Motor neuron (in vitro differentiated cells): ENCODE measurements at regions not wholly inside any gene's neighbourhood (a gene's known extent, or its start where the extent isn't known, plus 50 kb on each side); places are given as distances from the start of the nearest gene placed in this dataset.
"Not testable (repeated sequence)": the region's sequence is repeated elsewhere in the genome, so short reads cannot be mapped to it uniquely, and the experiment has no call there.

Experiments
- ATAC-seq, 8 experiments: fragments of 200-7000 bp; cut with Tn5 transposase; replicated peaks in 6 of 8; 2 replicates each; pipeline ENCODE4 v1.8.0; 2021; ENCODE audit warnings: mild to moderate bottlenecking in 8 of 8, moderate library complexity in 8 of 8
- H3K27ac ChIP-seq, 2 donors: fragments of 250-450 bp; sonication (Bioruptor Pico); 2 replicates each; pipeline ENCODE4 v1.9.0; 2021; ENCODE audit warnings: antibody characterized with exemption in 2 of 2, mild to moderate bottlenecking in 2 of 2, moderate library complexity in 1 of 2
- H3K4me1 ChIP-seq, 2 donors: fragments of 250-450 bp; sonication (Bioruptor Pico); replicated peaks in 1 of 2; 2 replicates each; pipeline ENCODE4 v1.6.1; 2021; ENCODE audit warnings: antibody characterized with exemption in 2 of 2, mild to moderate bottlenecking in 2 of 2, moderate library complexity in 1 of 2
- H3K4me3 ChIP-seq, 5 donors: fragments of 250-450 bp; sonication (Bioruptor Pico); 2 replicates each; pipeline ENCODE4 v1.9.0; 2021; ENCODE audit warnings: antibody characterized with exemption in 5 of 5, mild to moderate bottlenecking in 5 of 5, moderate library complexity in 4 of 5
- WGBS, 10 experiments: fragments of 450-650 bp; shearing (Covaris generic); methylation state at CpG; one replicate each; pipeline ENCODE4 v1.0.0; 2022; 5-methylcytosine and 5-hydroxymethylcytosine counted together
- in situ Hi-C, 9 experiments: fragments of 400-800 bp; cut with MboI; loops; one replicate each; pipeline ENCODE4 v1.15.0; 2021; ENCODE audit warnings: low sequenced_read_pairs in 9 of 9, low pct_unique_long_range_greater_than_20kb in 2 of 9; ENCODE audit not compliant: unreplicated experiment in 9 of 9

DNA sequence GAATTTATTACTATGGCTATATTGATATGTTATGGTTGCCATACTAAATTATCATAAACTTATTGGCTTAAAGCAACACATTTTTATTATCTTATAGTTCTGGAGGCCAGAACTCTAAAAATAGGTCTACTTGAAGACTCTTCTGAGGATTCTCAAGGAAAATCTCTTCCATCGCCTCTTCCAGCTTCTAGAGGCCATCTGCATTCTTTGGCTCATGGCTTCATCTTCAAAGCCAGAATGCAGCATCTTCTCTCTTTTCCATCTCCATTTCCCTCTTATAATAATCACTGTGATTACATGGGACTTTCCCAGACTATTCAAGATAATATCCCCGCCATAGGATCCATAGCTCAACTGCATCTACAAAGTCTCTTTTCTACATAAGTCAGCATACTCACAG is 385.4 kb downstream of the RMST start:
- WGBS, 10 experiments, result 7 to 100% (median 75%) methylated on average over 2 of the region's 2 CpGs; no CpG with 5 or more reads in 1 of the 10 experiments
- in situ Hi-C loops, result no loop called here
- Histone ChIP-seq H3K27ac (no peak overlapping the region), H3K4me1 (no peaks in the 10 kb centered on the region), H3K4me3 (no peak overlapping the region)
- ATAC-seq, result no peak

DNA sequence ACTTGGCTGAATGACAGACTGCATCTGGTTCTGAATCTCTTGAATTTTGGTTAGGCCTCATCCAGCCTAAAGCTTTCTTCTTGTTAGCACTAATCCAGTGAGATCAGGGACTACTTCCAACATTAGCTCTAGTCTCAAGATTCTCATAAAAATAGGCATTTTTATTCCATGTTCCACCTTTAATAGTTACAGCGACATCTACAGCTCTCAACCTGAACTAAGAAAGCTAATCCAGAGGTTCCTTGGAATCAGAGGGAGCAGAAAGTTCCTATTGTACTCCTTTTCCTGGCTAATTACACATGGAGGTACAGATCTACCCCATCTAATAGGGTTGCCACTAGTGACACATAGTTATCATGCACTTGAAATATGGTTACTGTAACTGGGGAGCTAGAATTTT is 391.9 kb downstream of the RMST start:
- WGBS, 10 experiments, result 45 to 100% (median 100%) methylated on average over 1 of the region's 1 CpG; no CpG with 5 or more reads in 5 of the 10 experiments
- H3K4me1 ChIP-seq, result no peaks in the 10 kb centered on the region
- ATAC-seq, result no peak
- H3K27ac ChIP-seq, result no peak overlapping the region
- no peak overlapping the region for H3K4me3 ChIP-seq
- in situ Hi-C loops, result no loop called here

DNA sequence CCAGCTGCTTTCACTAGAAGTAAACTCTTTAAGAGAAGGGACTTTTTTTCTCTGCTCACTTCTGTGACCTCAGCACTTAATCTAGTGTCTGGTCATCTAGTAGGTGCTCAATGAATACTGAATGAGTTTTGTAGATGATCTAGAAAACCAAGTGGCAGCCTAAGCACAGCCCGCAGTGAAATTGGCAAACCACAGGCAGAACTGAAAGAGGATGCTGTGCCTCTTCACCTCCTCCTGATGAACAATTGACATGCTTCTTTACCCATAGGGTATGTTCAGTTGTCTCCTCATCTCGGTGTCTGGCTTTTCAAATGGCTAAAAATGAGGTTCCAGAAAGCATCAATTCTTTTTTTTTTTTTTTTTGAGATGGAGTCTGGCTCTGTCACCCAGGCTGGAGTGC is 399.5 kb downstream of the RMST start:
- H3K4me1 ChIP-seq, result no peaks in the 10 kb centered on the region
- no peak overlapping the region for H3K4me3 ChIP-seq
- no peak for ATAC-seq
- H3K27ac ChIP-seq, result no peak overlapping the region
- in situ Hi-C loops, result no loop called here
- 0 to 100% (median 63%) methylated on average over 1 to 2 of the region's 2 CpGs; no CpG with 5 or more reads in 4 of the 10 experiments for WGBS, 10 experiments

DNA sequence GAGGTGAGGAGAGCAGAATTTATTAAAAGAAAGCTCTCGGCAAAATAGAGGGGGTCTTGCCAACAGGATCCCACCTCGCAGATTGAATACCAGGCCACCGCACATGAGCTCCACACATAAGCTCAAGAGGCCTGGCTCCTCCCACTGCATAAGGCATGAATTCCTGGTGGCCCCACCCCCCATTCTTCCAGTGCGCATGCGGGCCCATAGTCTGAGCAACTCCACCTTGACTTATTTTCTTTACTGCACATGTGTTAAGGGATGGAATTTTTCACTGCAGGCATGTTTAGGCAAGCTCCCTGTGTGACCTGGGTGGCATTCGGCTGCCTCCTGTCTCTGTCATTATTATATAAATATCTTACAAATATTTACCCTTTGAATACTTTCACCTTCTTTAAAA is 412.5 kb downstream of the RMST start:
- ATAC-seq, result peak in 2 of 8 experiments; percentile 44 to 79
- no peaks in the 10 kb centered on the region for H3K4me1 ChIP-seq
- no peak overlapping the region for H3K4me3 ChIP-seq
- WGBS, 10 experiments, result 30 to 100% (median 78%) methylated on average over 1 to 6 of the region's 6 CpGs; no CpG with 5 or more reads in 4 of the 10 experiments
- in situ Hi-C loops, result no loop called here
- no peak overlapping the region for H3K27ac ChIP-seq

DNA sequence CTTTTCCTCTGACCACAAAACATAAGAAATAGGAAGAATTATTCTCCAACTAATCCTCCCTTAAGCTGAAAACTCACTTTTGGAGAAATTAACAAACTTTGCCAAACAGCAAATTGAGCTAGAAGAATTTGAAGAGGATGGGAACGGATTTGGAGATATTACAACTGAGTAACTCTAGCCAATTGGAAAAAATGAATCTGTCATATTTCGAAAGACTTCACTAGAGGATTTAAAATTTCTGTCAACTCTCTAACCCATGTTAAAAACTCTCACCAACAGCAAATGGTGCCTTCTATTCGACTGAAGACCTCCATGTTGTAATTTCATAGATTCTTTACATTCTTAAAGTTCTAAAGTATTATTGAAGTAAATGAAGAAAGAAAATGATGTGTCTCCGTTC is 414.2 kb downstream of the RMST start:
- in situ Hi-C loops, result no loop called here
- WGBS, 10 experiments, result 0 to 94% (median 75%) methylated on average over 3 to 4 of the region's 4 CpGs

DNA sequence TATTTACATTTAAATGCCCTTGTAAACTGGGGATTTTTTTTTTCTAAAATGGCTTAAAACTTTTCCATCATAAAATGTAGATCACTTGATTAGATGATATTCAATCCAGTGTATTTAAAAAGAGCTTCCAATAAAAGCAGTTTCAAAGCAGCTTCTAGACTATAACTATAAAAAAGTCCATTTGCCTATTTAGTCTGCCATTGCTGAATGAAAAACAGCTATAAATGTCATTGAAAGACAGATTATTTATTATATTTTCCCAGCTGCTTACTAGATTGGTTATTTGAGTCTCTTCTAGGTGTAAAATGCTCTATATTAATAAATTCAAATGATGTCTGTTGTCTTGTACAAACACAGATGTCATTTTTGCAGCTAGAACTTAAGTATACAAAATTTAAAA is 414.8 kb downstream of the RMST start:
- H3K27ac ChIP-seq, result no peak overlapping the region
- in situ Hi-C loops, result no loop called here
- H3K4me3 ChIP-seq, result no peak overlapping the region
- no peaks in the 10 kb centered on the region for H3K4me1 ChIP-seq
- ATAC-seq, result no peak

More for the DNA sequence above, 414.2 kb downstream of the RMST start:
- H3K4me1 ChIP-seq, result no peaks in the 10 kb centered on the region
- no peak overlapping the region for H3K4me3 ChIP-seq
- no peak overlapping the region for H3K27ac ChIP-seq
- ATAC-seq, result no peak

DNA sequence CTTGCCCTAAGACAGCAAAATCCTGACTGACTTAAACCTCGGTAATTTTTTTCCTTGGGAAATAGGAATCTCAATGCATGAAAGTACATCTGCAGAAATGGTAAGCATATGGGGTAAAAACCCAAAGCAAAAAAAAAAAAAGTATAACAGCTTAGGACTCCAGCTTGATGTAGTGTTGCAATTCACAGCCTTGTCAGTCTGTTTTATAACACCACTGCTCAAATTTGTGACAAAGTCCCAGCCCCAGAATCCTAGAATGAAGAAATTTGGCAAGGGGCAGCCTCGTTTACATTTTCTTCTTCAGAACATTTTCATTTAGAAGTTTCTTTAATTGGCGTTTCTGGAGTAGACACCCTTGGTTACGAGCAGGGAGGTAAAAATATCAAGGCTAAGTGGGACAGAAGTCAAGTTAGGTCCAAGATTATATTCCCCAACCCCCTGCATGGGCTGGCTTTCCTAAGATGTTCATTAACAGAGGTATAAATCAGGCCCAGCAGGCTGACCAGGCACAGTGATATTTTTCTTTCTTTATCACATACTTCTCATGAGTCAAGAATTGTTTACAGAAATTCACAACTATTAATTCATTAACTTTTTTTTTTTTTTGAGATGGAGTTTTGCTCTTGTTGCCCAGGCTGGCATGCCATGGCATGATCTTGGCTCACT is 424.0 kb downstream of the RMST start:
- Histone ChIP-seq H3K4me1 (no peaks in the 10 kb centered on the region), H3K4me3 (no peak overlapping the region), H3K27ac (no peak overlapping the region)
- no peak for ATAC-seq
- in situ Hi-C loops, result no loop called here
- WGBS, 10 experiments, result 0 to 100% (median 81%) methylated on average over 1 to 4 of the region's 4 CpGs

DNA sequence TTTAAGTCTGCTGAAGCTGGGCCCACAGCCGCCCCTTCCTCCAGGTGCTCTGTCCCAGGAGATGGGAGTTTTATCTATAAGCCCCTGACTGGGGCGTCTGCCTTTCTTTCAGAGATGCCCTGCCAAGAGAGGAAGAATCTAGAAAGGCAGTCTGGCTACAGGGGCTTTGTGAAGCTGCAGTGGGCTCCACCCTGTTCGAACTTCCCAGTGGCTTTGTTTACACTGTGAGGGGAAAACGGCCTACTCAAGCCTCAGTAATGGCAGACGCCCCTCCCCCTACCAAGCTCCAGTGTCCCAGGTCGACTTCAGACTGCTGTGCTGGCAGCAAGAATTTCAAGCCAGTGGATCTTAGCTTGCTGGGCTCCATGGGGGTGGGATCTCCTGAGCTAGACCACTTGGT is 435.3 kb downstream of the RMST start:
- ATAC-seq, H3K4me1 ChIP-seq, H3K4me3 ChIP-seq, H3K27ac ChIP-seq, in situ Hi-C loops: not testable (repeated sequence)
- 0 to 100% (median 23%) methylated on average over 1 to 6 of the region's 6 CpGs; no CpG with 5 or more reads in 3 of the 10 experiments for WGBS, 10 experiments

DNA sequence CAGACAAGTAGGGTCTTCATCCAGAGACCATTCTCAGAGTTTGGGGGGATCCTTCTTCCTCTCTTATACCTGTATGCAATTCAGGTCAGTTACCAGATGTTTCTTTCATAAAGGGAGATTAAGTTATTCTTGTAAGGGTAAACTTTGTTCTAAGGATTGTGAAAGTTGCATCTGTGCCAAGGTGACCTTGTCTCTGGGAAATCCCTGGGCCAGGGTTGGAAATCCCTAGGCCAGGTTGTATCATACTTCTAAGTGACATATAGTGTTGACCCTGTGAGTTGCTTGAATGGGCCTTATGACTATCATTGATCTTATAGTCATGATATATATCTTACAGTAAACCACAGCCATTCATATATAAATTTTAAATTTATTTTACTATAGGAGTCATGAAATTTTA is 436.9 kb downstream of the RMST start:
- Histone ChIP-seq H3K4me1 (peaks cover 5 to 6% of the 10 kb centered on the region in 2 donors), H3K27ac (no peak overlapping the region), H3K4me3 (no peak overlapping the region)
- ATAC-seq, result no peak
- in situ Hi-C loops, result no loop called here

DNA sequence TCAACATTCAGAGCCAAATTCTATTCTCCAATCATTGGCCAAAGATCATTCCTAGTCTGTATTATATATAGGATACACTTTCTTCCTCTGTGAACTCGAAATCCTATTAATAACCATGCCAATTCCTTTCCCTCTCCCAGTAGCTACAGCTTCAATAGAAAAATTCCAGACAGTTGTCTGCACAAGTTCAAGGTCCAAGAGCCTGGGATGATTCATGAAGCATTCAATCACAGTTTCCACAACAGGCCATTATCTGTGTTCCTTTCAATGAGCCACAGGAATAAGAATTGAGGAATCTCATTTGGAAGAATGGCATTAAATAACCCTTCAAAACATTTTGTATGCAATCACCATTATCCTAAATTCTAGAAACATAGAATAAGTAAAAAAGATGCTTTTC is 437.4 kb downstream of the RMST start:
- H3K27ac ChIP-seq, result no peak overlapping the region
- H3K4me1 ChIP-seq, result peaks cover 5 to 6% of the 10 kb centered on the region in 2 donors
- ATAC-seq, result peak in 5 of 8 experiments; percentile 40 to 84 (median 57)
- in situ Hi-C loops, result no loop called here
- no peak overlapping the region for H3K4me3 ChIP-seq
- 0 to 100% (median 41%) methylated on average over 1 of the region's 1 CpG; no CpG with 5 or more reads in 4 of the 10 experiments for WGBS, 10 experiments

DNA sequence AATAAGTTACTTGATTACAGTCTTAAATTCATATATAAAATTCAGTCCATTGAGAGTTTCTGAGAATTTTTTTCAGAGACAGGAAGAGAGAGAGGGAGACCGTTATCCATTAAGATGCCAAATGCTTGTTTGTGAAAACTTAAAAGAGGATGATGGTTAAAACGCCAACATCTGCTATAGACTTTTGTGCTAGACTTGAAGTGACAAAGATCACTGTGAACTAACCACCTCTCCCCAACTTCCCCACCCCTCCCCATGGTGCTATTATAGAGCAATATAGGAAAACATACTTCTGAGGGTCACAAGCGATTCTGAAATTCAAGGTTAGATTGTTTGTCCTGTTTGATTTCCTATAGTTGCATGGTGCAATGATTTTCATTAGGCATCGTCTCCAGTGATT is 440.8 kb downstream of the RMST start:
- 0 to 100% (median 87%) methylated on average over 1 to 4 of the region's 4 CpGs for WGBS, 10 experiments
- H3K4me1 ChIP-seq, result peaks cover 3 to 9% of the 10 kb centered on the region in 2 donors
- ATAC-seq, result no peak
- in situ Hi-C loops, result no loop called here
- H3K27ac ChIP-seq, result no peak overlapping the region
- H3K4me3 ChIP-seq, result no peak overlapping the region

DNA sequence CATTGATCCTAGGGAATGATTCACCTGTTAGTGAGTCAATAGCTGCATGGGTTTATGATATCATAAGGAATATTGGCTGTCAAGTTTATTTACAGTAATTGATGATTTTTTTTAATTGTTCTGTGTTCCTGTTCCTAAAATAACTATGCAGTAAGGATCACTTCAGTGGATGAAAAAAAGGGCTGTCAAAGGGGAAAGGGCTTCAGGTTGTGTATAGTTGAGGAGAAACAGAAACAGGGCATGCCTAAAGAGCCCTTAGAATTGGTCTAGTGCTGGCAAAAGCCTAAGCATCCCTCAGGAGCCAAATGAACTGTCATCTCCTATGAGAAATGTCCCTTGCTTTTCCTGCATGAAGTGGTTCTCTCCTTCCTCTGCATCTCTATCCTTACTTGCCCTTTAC is 444.9 kb downstream of the RMST start:
- Histone ChIP-seq H3K4me3 (no peak overlapping the region), H3K4me1 (peaks cover 0 to 3% of the 10 kb centered on the region in 2 donors), H3K27ac (no peak overlapping the region)
- ATAC-seq, result peak in 5 of 8 experiments; percentile 23 to 86 (median 43)
- in situ Hi-C loops, result no loop called here

DNA sequence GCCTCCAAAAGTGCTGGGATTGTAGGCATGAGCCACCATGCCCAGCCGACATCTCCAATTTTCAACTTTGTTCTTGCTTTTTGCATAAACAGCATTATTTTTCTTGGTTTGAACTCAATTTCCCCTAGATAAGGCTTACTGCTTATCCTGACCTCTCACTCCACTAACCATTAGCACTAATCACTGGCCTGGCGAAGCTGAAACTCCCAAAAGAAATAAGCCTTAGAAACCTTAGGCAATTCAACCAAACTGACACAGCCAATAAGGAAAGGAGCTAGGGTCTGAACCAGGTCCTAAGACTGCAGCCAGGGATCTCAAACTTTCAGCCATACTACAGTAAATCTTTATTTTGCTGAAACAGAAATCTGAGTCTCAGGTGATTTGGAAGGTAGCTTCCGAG is 448.0 kb downstream of the RMST start:
- Histone ChIP-seq H3K4me1 (peaks cover 0 to 3% of the 10 kb centered on the region in 2 donors), H3K4me3 (no peak overlapping the region), H3K27ac (no peak overlapping the region)
- ATAC-seq, result no peak
- in situ Hi-C loops, result no loop called here
- WGBS, 10 experiments, result 10 to 100% (median 80%) methylated on average over 1 to 3 of the region's 3 CpGs; no CpG with 5 or more reads in 1 of the 10 experiments

DNA sequence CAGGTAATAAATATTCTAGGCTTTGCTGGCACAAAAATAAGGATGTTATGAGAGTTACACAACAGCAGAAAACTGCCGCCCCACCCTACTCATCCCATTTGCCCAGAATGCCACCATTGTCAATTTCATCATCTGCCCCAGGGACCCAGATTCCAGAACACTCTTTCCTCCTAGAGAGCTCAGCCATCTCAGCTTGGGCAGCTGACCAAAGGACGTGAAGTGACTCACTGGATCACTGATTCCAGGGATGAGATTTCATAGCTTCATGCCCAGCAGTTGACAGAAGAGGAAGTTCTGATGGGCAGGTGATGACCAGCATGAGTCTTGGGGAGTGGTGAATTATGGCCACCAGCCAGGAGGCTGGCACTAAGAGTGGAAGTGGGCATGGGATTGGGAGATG is 450.3 kb downstream of the RMST start:
- 17 to 100% (median 80%) methylated on average over 1 to 2 of the region's 2 CpGs; no CpG with 5 or more reads in 3 of the 10 experiments for WGBS, 10 experiments
- in situ Hi-C loops, result no loop called here
- no peak for ATAC-seq
- H3K4me1 ChIP-seq, result no peaks in the 10 kb centered on the region
- H3K27ac ChIP-seq, result no peak overlapping the region
- no peak overlapping the region for H3K4me3 ChIP-seq
